ENCODE measurements at regions not wholly inside any gene's neighbourhood (a gene's known extent, or its start where the extent isn't known, plus 50 kb on each side); places are given as distances from the start of the nearest gene placed in this dataset.

DNA sequence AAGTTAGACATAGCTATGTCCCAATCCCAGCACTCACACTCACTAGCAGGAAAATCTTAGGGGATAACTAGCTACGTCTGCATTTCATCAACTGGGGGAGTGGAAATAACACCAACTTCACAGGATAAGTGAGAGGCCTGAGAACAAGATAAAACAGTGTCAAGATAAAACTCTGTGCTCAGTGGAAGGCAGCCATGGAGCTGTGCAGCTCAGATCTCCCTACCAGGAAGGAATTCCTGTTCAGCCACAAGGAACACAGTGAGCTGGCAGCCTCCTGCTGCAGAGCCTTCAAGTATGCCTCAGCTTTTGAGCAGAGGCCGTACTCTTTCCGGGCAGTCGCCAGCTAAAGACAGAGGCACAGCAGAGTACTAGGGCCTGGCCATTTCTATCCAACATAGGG lies 115.8 kb upstream of the TOPAZ1 start:
- TF ChIP-seq CTCF (IDR thresholded peaks at IDR 0.05) (no peak), JUND (IDR thresholded peaks at IDR 0.05) (no peak), EP300 (IDR thresholded peaks at IDR 0.05; ENCODE audit: borderline replicate concordance in 1 of 2, low read depth in 1 of 2, low read length in 1 of 2) (no peak), POLR2AphosphoS5 (IDR thresholded peaks at IDR 0.05; ENCODE audit: low read depth, low read length) (no peak), YY1 (IDR thresholded peaks at IDR 0.05; ENCODE audit: low read depth) (no peak), EZH2phosphoT487 (IDR thresholded peaks at IDR 0.05; ENCODE audit: borderline replicate concordance, low read depth) (no peak), GATA2 (CRISPR knock-in tag; IDR thresholded peaks at IDR 0.05) (no peak), RXRA (IDR thresholded peaks at IDR 0.05; ENCODE audit: borderline replicate concordance, low read depth) (no peak)
- TF ChIP-seq, protein P1, sequence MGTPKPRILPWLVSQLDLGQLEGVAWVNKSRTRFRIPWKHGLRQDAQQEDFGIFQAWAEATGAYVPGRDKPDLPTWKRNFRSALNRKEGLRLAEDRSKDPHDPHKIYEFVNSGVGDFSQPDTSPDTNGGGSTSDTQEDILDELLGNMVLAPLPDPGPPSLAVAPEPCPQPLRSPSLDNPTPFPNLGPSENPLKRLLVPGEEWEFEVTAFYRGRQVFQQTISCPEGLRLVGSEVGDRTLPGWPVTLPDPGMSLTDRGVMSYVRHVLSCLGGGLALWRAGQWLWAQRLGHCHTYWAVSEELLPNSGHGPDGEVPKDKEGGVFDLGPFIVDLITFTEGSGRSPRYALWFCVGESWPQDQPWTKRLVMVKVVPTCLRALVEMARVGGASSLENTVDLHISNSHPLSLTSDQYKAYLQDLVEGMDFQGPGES (IDR thresholded peaks at IDR 0.05; ENCODE audit: low read depth, low read length) = no peak
- TF ChIP-seq, protein P2, sequence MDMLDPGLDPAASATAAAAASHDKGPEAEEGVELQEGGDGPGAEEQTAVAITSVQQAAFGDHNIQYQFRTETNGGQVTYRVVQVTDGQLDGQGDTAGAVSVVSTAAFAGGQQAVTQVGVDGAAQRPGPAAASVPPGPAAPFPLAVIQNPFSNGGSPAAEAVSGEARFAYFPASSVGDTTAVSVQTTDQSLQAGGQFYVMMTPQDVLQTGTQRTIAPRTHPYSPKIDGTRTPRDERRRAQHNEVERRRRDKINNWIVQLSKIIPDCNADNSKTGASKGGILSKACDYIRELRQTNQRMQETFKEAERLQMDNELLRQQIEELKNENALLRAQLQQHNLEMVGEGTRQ (IDR thresholded peaks at IDR 0.05; ENCODE audit: borderline replicate concordance, low read depth, low read length) = no peak
- TF ChIP-seq, protein P3, sequence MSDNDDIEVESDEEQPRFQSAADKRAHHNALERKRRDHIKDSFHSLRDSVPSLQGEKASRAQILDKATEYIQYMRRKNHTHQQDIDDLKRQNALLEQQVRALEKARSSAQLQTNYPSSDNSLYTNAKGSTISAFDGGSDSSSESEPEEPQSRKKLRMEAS (IDR thresholded peaks at IDR 0.05; ENCODE audit: low read depth) = no peak
